ENCODE measurements at regions not wholly inside any gene's neighbourhood (a gene's known extent, or its start where the extent isn't known, plus 50 kb on each side); places are given as distances from the start of the nearest gene placed in this dataset.

DNA sequence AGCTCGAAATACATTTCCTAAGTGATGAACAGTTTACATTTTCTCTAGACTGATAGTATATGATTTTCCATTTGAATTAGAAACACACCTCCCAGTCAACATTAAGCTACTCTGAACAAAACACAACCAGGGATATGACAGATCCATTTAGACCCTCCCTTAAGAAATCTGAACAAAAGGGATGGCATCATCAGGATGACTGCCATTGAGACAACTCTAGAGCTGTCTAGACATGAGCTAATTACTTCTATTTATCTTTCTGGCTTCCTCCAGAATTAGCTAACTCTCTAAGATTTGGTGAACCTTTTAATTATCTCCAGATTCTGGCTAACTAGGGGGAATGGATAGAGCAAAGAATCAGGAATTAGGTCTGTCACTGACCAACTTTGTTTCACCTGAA, 92.9 kb upstream of the IGF1 start:
- 73 to 80% methylated on average over 1 of the region's 1 CpG for WGBS, 2 donors
- no peak overlapping the region for H3K27ac ChIP-seq
- ATAC-seq (no peak), DNase-seq (no peak)
- H3K9me3 ChIP-seq = no peaks in the 10 kb centered on the region
- H3K36me3 ChIP-seq = no peaks in the 10 kb centered on the region
- no peak for TF ChIP-seq CTCF (IDR thresholded peaks at IDR 0.05)
- no peak overlapping the region for H3K4me3 ChIP-seq
- no peaks in the 10 kb centered on the region for H3K4me1 ChIP-seq
- intact Hi-C loops (cut with DNase I) = no loop called here
- H3K27me3 ChIP-seq = no peaks in the 10 kb centered on the region

DNA sequence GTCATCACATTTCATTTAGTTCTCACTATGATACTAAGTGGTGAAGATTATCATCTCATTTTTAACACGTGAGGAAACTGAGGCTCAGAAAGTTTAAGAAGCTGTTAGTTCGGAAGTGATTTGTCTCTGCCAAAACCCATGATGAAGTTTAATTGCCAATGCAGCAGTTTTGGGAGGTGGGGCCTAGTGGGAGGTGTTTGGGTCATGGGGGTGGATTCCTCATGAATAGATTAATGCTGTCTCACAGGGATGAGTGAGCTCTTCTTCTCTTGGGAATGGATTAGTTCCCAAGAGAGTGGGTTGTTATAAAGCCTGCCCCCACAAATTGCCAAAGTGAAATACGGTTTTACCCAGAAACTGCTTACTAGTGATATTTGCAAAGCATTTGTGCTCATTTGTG, 91.5 kb upstream of the IGF1 start:
- DNase-seq (no peak), ATAC-seq (no peak)
- no peaks in the 10 kb centered on the region for H3K4me1 ChIP-seq
- H3K27ac ChIP-seq = no peak overlapping the region
- H3K4me3 ChIP-seq = no peak overlapping the region
- intact Hi-C loops (cut with DNase I) = no loop called here
- no peak for TF ChIP-seq CTCF (IDR thresholded peaks at IDR 0.05)
- no peaks in the 10 kb centered on the region for H3K36me3 ChIP-seq
- H3K27me3 ChIP-seq = no peaks in the 10 kb centered on the region
- no peaks in the 10 kb centered on the region for H3K9me3 ChIP-seq
- WGBS, 2 donors = 73 to 77% methylated on average over 3 of the region's 3 CpGs

- H3K9me3 ChIP-seq = peaks cover 0 to 6% (median 0%) of the 10 kb centered on the region in 11 donors
- peaks cover 0 to 4% (median 0%) of the 10 kb centered on the region in 7 donors for H3K27me3 ChIP-seq
- DNase-seq (no peak), ATAC-seq (no peak)
- intact Hi-C loops (cut with DNase I) = no loop called here
- TF ChIP-seq CTCF (IDR thresholded peaks at IDR 0.05) = no peak
- H3K27ac ChIP-seq = no peak overlapping the region
- H3K4me3 ChIP-seq = no peak overlapping the region
- no peaks in the 10 kb centered on the region for H3K36me3 ChIP-seq
- H3K4me1 ChIP-seq = no peaks in the 10 kb centered on the region
- WGBS, 2 donors = 72 to 86% methylated on average over 2 of the region's 2 CpGs
Measured at GRCh38 chr12:102570256-102570655, 89.9 kb upstream of the IGF1 start.

GRCh38 chr12:102569803-102570202, 89.4 kb upstream of the IGF1 start:
- intact Hi-C loops (cut with DNase I) = no loop called here
- no peak for ATAC-seq
- Histone ChIP-seq H3K4me1 (no peaks in the 10 kb centered on the region), H3K27ac (no peak overlapping the region), H3K27me3 (peaks cover 0 to 4% (median 0%) of the 10 kb centered on the region in 7 donors), H3K4me3 (no peak overlapping the region), H3K9me3 (peaks cover 0 to 10% (median 0%) of the 10 kb centered on the region in 11 donors), H3K36me3 (no peaks in the 10 kb centered on the region)
- no peak for DNase-seq
- no peak for TF ChIP-seq CTCF (IDR thresholded peaks at IDR 0.05)
- WGBS, 2 donors = 58 to 74% methylated on average over 1 of the region's 1 CpG
